SK-N-SH (cell line): ENCODE measurements at regions not wholly inside any gene's neighbourhood (a gene's known extent, or its start where the extent isn't known, plus 50 kb on each side); places are given as distances from the start of the nearest gene placed in this dataset.

ENCODE experiments used
- CHD2 ChIP-seq: fragments of 150-350 bp; IDR thresholded peaks from 2 replicates; pipeline ENCODE4 v1.6.1; 2018; ENCODE audit warnings: low read length; ENCODE audit not compliant: partially characterized antibody
- CTCF ChIP-seq: fragments of 200-600 bp; sonication (generic); IDR thresholded peaks from 2 replicates; pipeline ENCODE4 v1.6.1; 2017; ENCODE audit warnings: antibody characterized with exemption, mild to moderate bottlenecking, moderate library complexity
- JUND ChIP-seq: IDR thresholded peaks from 2 replicates; pipeline ENCODE4 v1.4.0; 2012
- NRF1 ChIP-seq: IDR thresholded peaks from 2 replicates; pipeline ENCODE4 v1.6.1; 2012; ENCODE audit warnings: low read depth, mild to moderate bottlenecking, low read length
- POLR2AphosphoS5 ChIP-seq: IDR thresholded peaks from 2 replicates; pipeline ENCODE4 v1.6.1; 2012; ENCODE audit warnings: low read depth, low read length
- REST ChIP-seq: IDR thresholded peaks from 2 replicates; pipeline ENCODE4 v1.6.1; 2012; ENCODE audit warnings: mild to moderate bottlenecking, low read depth, low read length, moderate library complexity
- TAF1 ChIP-seq: IDR thresholded peaks from 2 replicates; pipeline ENCODE4 v1.6.1; 2012; ENCODE audit warnings: low read depth, mild to moderate bottlenecking, low read length, moderate library complexity, borderline replicate concordance
- TEAD4 ChIP-seq: IDR thresholded peaks from 2 replicates; pipeline ENCODE4 v1.4.0; 2012; ENCODE audit warnings: mild to moderate bottlenecking, borderline replicate concordance; ENCODE audit not compliant: insufficient read depth
- USF1 ChIP-seq: IDR thresholded peaks from 2 replicates; pipeline ENCODE4 v1.4.0; 2012; ENCODE audit warnings: low read depth, borderline replicate concordance
- USF2 ChIP-seq: fragments of 150-350 bp; IDR thresholded peaks from 2 replicates; pipeline ENCODE4 v1.6.1; 2017; ENCODE audit warnings: antibody characterized with exemption, low read length, low read depth, borderline replicate concordance
- ZBTB33 ChIP-seq: IDR thresholded peaks from 2 replicates; pipeline ENCODE4 v1.4.0; 2012; ENCODE audit warnings: low read depth, borderline replicate concordance

GRCh38 chr4:138537731-138538490 lies 295.8 kb upstream of the SLC7A11 start:
- TF ChIP-seq NRF1 (no peak), USF1 (no peak), CTCF (no peak), JUND (no peak), POLR2AphosphoS5 (no peak), REST (no peak), USF2 (no peak), ZBTB33 (no peak), TEAD4 (no peak), TAF1 (no peak), CHD2 (no peak)
